ENCODE measurements at regions not wholly inside any gene's neighbourhood (a gene's known extent, or its start where the extent isn't known, plus 50 kb on each side); places are given as distances from the start of the nearest gene placed in this dataset.

- no peak overlapping the region for H3K27ac ChIP-seq
- intact Hi-C loops (cut with DNase I): no loop called here
- H3K9me3 ChIP-seq: no peaks in the 10 kb centered on the region
- 35 to 58% (median 42%) methylated on average over 3 of the region's 3 CpGs for WGBS, 3 donors
- H3K4me3 ChIP-seq: no peak overlapping the region
- H3K4me1 ChIP-seq (ENCODE audit: insufficient read depth): peaks cover 1% of the 10 kb centered on the region
- TF ChIP-seq CTCF (IDR thresholded peaks at IDR 0.05) (no peak), EP300 (IDR thresholded peaks at IDR 0.05) (no peak), POLR2A (IDR thresholded peaks at IDR 0.05) (no peak)
- no peaks in the 10 kb centered on the region for H3K27me3 ChIP-seq
- DNase-seq: no peak
- no peaks in the 10 kb centered on the region for H3K36me3 ChIP-seq
Observed at GRCh38 chr3:36297195-36297594, 83.1 kb upstream of the STAC start.

- Histone ChIP-seq H3K36me3 (no peaks in the 10 kb centered on the region), H3K4me3 (no peak overlapping the region), H3K27me3 (no peaks in the 10 kb centered on the region), H3K27ac (no peak overlapping the region), H3K9me3 (no peaks in the 10 kb centered on the region), H3K4me1 (ENCODE audit: insufficient read depth) (peaks cover 1% of the 10 kb centered on the region)
- no peak for DNase-seq
- intact Hi-C loops (cut with DNase I): no loop called here
- 82 to 95% (median 86%) methylated on average over 1 of the region's 1 CpG for WGBS, 3 donors
- TF ChIP-seq POLR2A (IDR thresholded peaks at IDR 0.05) (no peak), CTCF (IDR thresholded peaks at IDR 0.05) (no peak), EP300 (IDR thresholded peaks at IDR 0.05) (no peak)
Observed at GRCh38 chr3:36298188-36298587, 82.1 kb upstream of the STAC start.

- DNase-seq: no peak
- no peaks in the 10 kb centered on the region for H3K36me3 ChIP-seq
- H3K9me3 ChIP-seq: no peaks in the 10 kb centered on the region
- no peaks in the 10 kb centered on the region for H3K27me3 ChIP-seq
- H3K4me1 ChIP-seq (ENCODE audit: insufficient read depth): peaks cover 1% of the 10 kb centered on the region
- WGBS, 3 donors: 67 to 74% (median 73%) methylated on average over 1 of the region's 1 CpG
- no peak overlapping the region for H3K4me3 ChIP-seq
- intact Hi-C loops (cut with DNase I): no loop called here
- no peak overlapping the region for H3K27ac ChIP-seq
- TF ChIP-seq CTCF (IDR thresholded peaks at IDR 0.05): no peak
- TF ChIP-seq POLR2A (IDR thresholded peaks at IDR 0.05): no peak
- no peak for TF ChIP-seq EP300 (IDR thresholded peaks at IDR 0.05)
Observed at GRCh38 chr3:36302158-36302509, 78.2 kb upstream of the STAC start.

GRCh38 chr3:36302626-36303025 is 77.7 kb upstream of the STAC start:
- H3K4me3 ChIP-seq: no peak overlapping the region
- H3K9me3 ChIP-seq: no peaks in the 10 kb centered on the region
- intact Hi-C loops (cut with DNase I): no loop called here
- TF ChIP-seq CTCF (IDR thresholded peaks at IDR 0.05) (no peak), EP300 (IDR thresholded peaks at IDR 0.05) (no peak), POLR2A (IDR thresholded peaks at IDR 0.05) (no peak)
- DNase-seq: no peak
- no peaks in the 10 kb centered on the region for H3K27me3 ChIP-seq
- no peak overlapping the region for H3K27ac ChIP-seq
- 88 to 100% (median 92%) methylated on average over 1 of the region's 1 CpG for WGBS, 3 donors
- no peaks in the 10 kb centered on the region for H3K4me1 ChIP-seq (ENCODE audit: insufficient read depth)
- H3K36me3 ChIP-seq: no peaks in the 10 kb centered on the region

- intact Hi-C loops (cut with DNase I): no loop called here
- Histone ChIP-seq H3K36me3 (no peaks in the 10 kb centered on the region), H3K4me1 (ENCODE audit: insufficient read depth) (no peaks in the 10 kb centered on the region), H3K4me3 (no peak overlapping the region), H3K27me3 (no peaks in the 10 kb centered on the region), H3K9me3 (no peaks in the 10 kb centered on the region), H3K27ac (no peak overlapping the region)
- no peak for TF ChIP-seq POLR2A (IDR thresholded peaks at IDR 0.05)
- no peak for TF ChIP-seq EP300 (IDR thresholded peaks at IDR 0.05)
- no peak for TF ChIP-seq CTCF (IDR thresholded peaks at IDR 0.05)
- 82 to 91% (median 83%) methylated on average over 5 of the region's 5 CpGs for WGBS, 3 donors
- no peak for DNase-seq
Observed at GRCh38 chr3:36303286-36303685, 77.0 kb upstream of the STAC start.
